ENCODE measurements at regions not wholly inside any gene's neighbourhood (a gene's known extent, or its start where the extent isn't known, plus 50 kb on each side); places are given as distances from the start of the nearest gene placed in this dataset.
"Not testable (repeated sequence)": the region's sequence is repeated elsewhere in the genome, so short reads cannot be mapped to it uniquely, and the experiment has no call there.

- Histone ChIP-seq H3K4me3 (no peak overlapping the region), H3K27me3 (no peaks in the 10 kb centered on the region), H3K27ac (no peak overlapping the region), H3K9me3 (no peaks in the 10 kb centered on the region), H3K4me1 (no peaks in the 10 kb centered on the region), H3K36me3 (no peaks in the 10 kb centered on the region)
- intact Hi-C loops (cut with DNase I): no loop called here
- TF ChIP-seq CTCF (IDR thresholded peaks at IDR 0.05): no peak
- ATAC-seq (no peak), DNase-seq (no peak)
These were observed 142.9 kb downstream of the DIRAS2 start for GRCh38 chr9:90499761-90500160.

- intact Hi-C loops (cut with DNase I): no loop called here
- no peak for ATAC-seq
- H3K4me1 ChIP-seq: no peaks in the 10 kb centered on the region
- H3K4me3 ChIP-seq: no peak overlapping the region
- no peak for TF ChIP-seq CTCF (IDR thresholded peaks at IDR 0.05)
- H3K36me3 ChIP-seq: no peaks in the 10 kb centered on the region
- no peaks in the 10 kb centered on the region for H3K9me3 ChIP-seq
- H3K27ac ChIP-seq: no peak overlapping the region
- H3K27me3 ChIP-seq: no peaks in the 10 kb centered on the region
- DNase-seq: no peak
These were observed 140.5 kb downstream of the DIRAS2 start for GRCh38 chr9:90502134-90502533.

- intact Hi-C loops (cut with DNase I): no loop called here
- ATAC-seq (no peak), DNase-seq (no peak)
- Histone ChIP-seq H3K4me3 (no peak overlapping the region), H3K36me3 (no peaks in the 10 kb centered on the region), H3K9me3 (no peaks in the 10 kb centered on the region), H3K4me1 (no peaks in the 10 kb centered on the region), H3K27ac (no peak overlapping the region), H3K27me3 (no peaks in the 10 kb centered on the region)
- no peak for TF ChIP-seq CTCF (IDR thresholded peaks at IDR 0.05)
These were observed 138.1 kb downstream of the DIRAS2 start for GRCh38 chr9:90504486-90504885.

GRCh38 chr9:90505695-90506094, 136.9 kb downstream of the DIRAS2 start:
- Histone ChIP-seq H3K27ac (no peak overlapping the region), H3K4me3 (no peak overlapping the region), H3K27me3 (no peaks in the 10 kb centered on the region), H3K36me3 (no peaks in the 10 kb centered on the region), H3K4me1 (no peaks in the 10 kb centered on the region), H3K9me3 (no peaks in the 10 kb centered on the region)
- no peak for DNase-seq
- no peak for TF ChIP-seq CTCF (IDR thresholded peaks at IDR 0.05)
- intact Hi-C loops (cut with DNase I): no loop called here
- no peak for ATAC-seq

GRCh38 chr9:90506402-90506801, 136.2 kb downstream of the DIRAS2 start:
- H3K4me1 ChIP-seq; H3K9me3 ChIP-seq; H3K27ac ChIP-seq; ATAC-seq; H3K4me3 ChIP-seq; H3K36me3 ChIP-seq; DNase-seq; H3K27me3 ChIP-seq; intact Hi-C loops (cut with DNase I): not testable (repeated sequence)

- TF ChIP-seq CTCF (IDR thresholded peaks at IDR 0.05): no peak
- no peaks in the 10 kb centered on the region for H3K27me3 ChIP-seq
- no peak overlapping the region for H3K27ac ChIP-seq
- H3K9me3 ChIP-seq: no peaks in the 10 kb centered on the region
- ATAC-seq: no peak
- no peak overlapping the region for H3K4me3 ChIP-seq
- no peaks in the 10 kb centered on the region for H3K36me3 ChIP-seq
- intact Hi-C loops (cut with DNase I): no loop called here
- H3K4me1 ChIP-seq: no peaks in the 10 kb centered on the region
- no peak for DNase-seq
These were observed 135.0 kb downstream of the DIRAS2 start for GRCh38 chr9:90507621-90508020.
